ENCODE measurements at regions not wholly inside any gene's neighbourhood (a gene's known extent, or its start where the extent isn't known, plus 50 kb on each side); places are given as distances from the start of the nearest gene placed in this dataset.

DNA sequence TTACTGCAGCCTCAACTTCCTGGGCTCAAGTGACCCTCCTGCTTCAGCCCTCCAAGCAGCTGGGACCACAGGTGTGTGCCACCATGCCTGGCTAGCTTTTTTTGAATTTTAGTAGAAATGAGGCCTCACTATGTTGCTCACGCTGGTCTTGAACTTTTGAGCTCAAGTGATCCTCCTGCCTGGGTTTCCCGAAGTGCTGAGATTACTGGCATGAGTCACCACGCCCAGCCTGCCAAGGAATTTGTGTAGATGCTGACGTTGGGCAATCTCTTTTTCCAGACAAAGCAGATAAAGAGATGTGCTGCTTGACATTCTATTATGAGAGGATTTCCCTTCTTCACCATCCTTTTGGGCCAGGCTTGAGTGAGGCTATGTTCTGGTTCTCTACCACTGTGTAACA, 254.5 kb upstream of the RPS6KA3 start:
- peak; percentile 11 for DNase-seq (ENCODE audit: low spot score)

DNA sequence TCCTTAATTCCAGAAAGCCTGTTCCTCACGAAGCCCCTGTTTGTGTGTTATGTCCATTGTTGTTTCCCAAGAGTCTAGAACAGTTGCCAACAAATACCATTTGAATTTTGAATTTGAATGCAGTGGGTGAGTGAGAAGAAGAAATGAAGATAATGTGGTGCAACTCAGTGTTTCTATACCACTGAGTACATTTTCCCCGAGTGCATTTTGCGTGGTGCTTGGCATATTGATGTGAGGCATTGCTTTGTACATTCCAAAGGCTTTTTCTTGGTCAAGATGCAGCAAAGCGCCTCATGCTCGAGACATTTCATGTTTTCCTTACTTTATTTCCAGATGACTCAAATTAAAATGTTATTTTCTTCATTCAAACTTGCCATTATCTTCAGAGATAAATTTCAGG, 253.1 kb upstream of the RPS6KA3 start:
- no peak for DNase-seq (ENCODE audit: low spot score)

DNA sequence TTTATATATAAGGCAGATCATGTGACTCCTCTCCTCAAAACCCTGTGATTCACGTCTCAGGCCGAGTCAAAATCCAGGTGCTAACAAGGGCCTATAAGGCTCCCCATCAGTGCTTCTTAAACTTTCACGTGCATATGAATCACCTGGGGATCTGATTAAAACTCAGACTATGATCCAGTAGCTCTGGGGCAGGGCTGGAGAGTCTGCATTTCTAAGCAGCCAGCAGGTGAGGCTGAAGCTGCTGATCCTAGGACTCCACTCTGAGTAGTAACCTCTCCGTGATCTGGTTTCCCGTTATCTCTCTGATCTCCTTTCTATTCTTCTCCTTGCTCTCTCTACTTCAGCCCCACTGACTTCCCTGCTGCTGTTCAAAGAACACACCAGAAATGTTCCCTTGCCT, 252.4 kb upstream of the RPS6KA3 start:
- DNase-seq (ENCODE audit: low spot score) = no peak

DNA sequence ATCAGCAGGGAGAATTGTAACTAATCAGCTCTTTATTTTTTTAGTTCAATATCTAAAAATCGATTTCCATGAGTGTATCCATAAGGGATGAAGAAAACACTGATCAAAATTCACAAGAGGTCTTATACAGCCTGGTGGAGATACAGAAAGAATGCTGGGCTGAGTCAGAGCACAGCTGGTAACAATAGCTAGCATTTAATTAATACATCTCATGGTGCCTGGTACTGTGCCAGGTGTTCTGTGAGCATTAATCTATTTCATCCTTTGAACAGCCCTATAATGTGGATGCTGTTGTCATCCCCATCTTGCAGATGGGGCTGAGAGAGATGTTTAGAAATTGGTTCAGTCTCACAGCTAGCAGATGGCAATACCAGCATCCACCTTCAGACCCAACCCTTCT, 250.9 kb upstream of the RPS6KA3 start:
- DNase-seq (ENCODE audit: low spot score) = no peak

DNA sequence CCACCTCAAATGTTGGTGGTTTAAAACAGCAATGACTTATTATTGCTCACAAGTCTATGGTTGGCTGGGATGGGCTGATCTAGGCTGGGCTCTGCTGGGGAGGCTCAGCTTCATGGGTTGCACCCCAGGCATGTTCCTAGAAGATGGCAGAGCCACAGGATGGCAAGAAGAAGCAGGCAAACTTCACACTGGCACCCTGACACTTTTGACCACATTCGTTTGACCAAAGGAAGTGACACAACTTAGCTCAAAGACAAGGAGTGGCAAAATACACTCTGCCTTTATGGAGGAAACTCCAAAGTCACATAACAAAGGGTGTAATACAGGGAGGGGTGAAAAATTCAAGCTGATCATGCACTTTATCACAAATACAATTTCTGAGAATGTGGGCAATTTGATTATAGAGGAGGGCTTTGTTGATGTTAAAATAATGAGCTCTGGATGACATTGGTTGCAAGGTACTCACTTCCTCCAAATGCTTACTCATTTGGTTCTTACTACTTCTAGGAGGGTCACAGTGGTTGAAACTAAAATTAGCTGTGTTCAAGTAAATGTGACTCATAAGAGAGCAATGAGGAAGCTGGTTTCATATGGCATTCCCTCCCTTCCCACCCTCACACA, 249.2 kb upstream of the RPS6KA3 start:
- DNase-seq (ENCODE audit: low spot score) = peak; percentile 68

DNA sequence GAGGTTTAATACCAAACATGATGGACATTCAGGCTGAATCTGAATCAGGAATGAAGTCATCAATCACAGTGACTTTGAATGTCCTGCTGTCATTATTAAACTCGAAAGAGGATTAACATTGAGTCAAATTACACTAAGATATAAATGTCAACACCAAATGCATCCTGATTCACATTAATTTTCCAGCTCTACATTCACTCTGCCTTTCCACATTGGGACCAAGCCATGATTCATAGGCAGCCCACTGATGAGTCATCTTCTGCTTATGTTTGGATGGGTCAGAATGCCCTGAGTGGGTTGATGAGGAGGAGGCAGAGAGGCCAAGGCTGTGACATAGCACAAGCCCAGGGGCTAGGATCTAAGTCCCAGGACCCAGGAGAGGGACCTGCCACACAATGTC, 247.6 kb upstream of the RPS6KA3 start:
- peak; percentile 12 for DNase-seq (ENCODE audit: low spot score)

DNA sequence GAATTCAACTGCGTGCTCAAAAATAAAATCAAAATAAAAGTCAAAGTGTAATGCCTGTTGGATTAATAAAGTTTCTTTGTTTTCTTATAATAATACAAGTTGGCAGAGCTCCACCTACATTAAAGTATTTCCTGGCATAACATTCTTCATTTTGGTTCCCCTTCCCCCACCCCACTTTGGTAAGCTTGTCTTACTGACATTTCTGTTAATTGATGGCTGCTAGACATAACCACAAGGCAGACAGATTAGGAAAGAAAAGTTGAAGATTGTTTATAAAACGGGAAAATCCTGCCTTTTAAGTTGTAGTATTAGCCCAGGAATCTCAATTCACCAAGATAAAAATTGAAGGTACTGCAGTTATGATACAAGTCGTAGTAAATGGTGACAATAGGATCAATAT, 246.5 kb upstream of the RPS6KA3 start:
- DNase-seq (ENCODE audit: low spot score) = no peak

DNA sequence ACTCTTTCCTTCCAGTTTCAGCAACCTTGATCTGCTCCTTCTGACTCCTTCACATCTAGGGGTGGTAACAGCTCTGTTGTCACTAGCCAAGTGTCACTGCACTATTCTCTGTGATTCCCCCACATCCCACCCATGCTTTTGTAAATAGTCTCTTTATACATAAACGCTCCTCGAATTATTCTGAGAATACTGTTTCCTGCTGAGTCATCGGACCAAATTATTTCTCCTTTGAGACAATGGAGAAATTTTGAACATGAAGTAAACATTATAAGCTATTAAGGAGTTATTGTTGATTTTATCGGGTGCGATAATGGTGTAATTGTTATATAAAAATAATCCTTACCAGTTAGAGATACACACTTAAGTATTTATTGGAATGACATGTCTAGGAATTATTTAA, 245.1 kb upstream of the RPS6KA3 start:
- no peak for DNase-seq (ENCODE audit: low spot score)

DNA sequence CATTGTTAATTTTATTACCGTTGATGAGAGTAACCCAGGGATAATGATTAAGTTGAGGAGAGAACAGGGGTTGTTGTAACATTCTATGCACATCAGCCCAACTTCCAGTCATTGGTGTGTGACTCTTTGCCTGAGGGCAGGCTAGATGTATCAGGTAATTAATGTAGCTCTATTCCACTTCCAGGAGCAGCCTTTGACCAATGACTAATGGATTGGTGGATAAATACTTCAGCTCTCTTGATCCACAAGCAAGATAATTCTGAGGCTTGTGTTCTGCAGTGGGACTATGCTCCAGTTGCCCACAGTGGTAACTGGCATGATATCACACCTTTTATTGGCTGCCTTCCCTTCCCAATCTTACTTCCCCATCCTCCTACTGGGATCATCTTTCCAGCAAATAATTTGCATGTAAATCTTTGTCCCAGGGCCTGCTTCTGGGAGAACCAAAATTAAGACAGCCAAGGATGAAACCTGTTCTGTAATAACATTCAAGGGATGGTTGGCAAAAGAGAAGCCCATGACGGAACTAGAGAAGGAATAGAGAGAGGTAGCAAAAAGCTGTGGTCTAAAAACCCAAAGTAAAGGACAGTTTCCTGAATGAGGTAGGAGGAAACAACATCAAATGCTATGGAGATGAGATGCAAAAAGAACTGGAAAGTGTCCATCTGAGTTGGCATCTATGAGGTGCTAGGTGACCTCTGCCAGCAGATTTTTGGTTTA, 241.4 kb upstream of the RPS6KA3 start:
- DNase-seq (ENCODE audit: low spot score) = no peak

DNA sequence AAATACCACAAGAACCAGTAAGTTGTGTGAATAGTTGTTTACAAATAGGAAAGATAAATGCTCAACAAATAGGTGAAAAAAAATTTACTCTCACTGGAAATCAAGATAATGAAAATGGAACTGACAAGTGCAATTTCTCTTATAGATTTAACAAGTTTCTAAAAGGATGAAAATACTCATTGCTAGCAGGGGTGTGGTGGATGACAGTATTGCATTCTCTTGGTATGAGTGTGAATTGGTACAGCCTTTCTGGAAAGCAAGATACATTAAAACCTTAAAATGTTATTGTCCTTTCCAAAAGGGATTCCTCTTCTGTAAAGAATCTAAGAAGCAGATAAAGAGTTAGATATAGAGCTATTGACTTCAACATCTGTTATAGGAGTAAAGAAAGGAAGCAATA, 240.0 kb upstream of the RPS6KA3 start:
- no peak for DNase-seq (ENCODE audit: low spot score)

DNA sequence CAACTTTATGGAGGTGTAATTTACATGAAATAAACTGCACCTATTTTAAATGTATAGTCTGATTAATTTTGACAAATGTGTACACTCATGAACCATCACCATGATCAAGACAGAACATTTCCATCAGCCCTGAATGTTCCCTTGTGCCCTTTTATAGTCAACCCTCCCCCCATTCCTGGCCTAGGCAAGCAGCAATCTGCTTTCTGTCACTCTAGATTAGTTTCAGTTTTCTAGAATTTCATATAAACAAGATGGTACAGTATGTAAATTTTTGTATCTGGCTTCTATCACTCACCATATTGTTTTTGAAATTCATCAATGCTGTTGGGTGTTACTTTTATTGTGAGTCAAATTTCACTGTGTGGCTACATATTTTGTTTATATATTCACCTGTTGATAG, 234.2 kb upstream of the RPS6KA3 start:
- DNase-seq (ENCODE audit: low spot score) = no peak

DNA sequence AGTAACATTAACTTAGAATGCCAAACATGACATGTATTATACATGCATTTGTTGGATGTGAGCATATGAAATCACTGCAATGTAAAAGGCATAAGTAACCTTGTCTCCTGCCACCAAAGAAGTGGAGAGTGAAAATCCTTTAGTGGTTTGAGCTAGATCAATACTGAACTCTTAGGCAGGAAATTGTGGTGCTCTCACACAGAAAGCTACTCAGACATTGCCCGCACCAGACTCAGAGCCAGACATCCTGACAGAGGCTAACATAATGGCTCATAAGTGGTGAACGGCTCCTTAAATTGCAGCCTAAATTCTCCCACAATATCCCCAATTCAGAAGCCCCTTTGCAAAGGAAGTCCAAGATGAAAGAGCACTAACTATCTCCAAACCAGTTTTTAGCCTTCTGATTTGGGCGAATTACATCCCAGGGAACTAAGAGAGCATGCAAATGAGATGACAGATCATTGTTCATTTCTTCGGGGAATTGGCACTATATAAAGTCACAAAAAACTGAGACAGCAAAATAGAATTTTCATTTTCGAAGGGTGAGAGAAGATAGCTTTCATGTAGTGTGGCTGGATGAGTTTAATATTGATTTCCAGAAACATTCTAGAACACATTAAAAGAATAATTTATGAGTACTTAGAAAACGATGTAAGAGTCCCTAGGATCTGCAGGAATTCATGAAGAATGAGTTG, 233.6 kb upstream of the RPS6KA3 start:
- DNase-seq (ENCODE audit: low spot score) = no peak

DNA sequence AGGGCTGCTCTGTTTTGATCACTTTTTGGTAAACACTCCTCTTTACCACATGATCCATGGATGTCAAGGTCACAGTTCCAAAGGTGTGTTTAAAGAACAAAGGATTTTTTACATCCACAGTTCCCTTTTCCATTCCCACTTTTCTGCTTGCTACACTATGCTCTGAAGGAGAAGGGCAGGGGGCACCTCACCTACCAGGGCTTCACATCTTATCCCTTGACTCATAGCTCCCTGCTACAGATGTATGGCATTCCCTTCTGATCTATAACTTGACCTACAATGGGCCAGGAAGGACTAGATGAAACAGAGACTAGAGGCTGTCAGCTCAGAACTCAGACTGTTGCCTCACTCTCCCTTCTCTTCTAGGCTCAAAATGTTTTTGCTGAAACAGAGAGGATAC, 233.1 kb upstream of the RPS6KA3 start:
- no peak for DNase-seq (ENCODE audit: low spot score)

DNA sequence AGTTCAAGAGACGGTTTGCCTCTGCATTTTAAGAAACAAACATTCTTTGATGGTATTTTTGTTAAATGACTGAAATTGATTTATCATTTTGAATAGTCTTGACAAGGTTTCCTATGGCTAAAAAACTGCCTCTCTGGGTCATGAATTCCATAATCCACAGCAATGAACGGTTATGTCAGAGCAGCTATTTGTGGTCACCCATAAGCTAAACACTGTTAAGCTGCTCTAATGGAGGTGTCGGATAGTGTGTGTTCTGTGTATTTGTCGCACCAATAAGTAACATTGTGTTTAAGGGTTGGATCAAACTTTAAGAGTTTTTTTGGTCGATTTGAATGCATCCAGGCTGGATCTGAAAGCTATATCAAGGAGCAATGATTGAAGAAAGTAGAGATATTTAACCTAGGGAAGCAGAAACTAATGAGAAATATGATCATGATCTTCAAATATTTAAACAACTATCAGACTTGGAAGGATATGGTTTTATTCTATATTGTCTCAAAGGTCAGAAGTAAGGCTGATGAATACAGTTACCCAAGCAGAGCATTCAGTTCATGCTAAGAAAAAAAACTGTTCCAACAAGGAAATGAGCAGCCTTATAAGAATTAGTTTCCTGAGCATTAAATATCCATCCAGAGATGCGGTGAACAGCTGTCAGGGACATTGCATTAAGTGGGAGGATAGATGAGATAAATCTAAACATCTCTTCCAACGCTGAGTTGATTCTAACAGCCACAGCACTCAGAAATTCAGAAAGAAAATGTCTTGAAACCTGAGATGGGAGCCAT, 232.3 kb upstream of the RPS6KA3 start:
- no peak for DNase-seq (ENCODE audit: low spot score)

DNA sequence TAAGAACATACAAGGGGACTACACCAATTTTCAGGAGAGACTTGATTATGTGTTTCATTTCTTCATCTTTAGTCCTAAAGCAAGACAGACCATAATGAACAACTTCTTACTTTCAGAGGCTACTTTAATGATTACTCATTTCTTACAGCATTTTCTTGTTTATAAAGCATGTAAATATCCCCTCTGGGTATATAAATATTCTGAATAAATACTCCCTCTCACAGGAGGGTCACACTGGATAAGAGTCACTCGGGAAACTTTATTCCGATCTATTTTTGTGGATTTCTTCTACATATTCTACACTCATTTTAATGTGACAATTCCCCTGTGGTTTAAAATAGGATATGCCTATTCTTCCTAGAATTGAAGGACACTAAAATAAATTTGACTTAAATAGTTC, 228.9 kb upstream of the RPS6KA3 start:
- no peak for DNase-seq (ENCODE audit: low spot score)

DNA sequence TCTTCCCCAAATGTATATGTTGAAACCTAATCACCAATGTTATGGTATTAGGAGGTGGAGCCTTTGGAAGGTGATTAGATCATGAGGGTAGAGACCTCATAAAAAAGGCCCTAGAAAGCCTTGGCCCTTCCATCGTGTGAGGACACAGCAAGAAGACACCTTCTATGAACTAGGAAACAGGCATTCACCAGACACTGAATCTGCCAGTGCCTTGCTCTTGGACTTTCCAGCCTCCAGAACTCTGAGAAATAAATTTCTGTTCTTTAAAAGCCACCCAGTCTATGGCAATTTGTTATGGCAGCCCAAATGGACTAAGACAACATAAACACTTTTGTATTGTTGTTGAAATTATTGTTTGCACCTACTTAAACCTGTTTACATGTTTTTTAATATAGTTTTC, 221.8 kb upstream of the RPS6KA3 start:
- DNase-seq (ENCODE audit: low spot score) = no peak

DNA sequence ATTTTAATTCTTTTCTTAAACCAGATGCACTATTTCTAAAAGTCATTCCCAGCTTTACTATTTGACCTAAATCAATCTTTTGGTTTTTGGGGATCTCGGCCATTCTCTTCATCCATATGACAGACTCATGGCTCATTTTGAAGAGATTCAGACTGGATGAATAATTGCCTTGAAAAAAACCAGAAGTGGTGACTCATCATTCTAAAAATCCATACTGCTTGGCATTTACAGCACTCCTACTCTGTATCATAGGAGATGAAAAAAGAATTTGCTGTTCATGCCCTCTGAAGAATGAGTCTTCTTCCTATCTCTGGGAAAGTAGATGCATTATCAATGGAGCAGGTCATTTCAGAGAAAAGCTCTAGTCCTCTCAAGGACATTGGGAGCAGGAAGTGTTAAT, 220.5 kb upstream of the RPS6KA3 start:
- DNase-seq (ENCODE audit: low spot score) = no peak

DNA sequence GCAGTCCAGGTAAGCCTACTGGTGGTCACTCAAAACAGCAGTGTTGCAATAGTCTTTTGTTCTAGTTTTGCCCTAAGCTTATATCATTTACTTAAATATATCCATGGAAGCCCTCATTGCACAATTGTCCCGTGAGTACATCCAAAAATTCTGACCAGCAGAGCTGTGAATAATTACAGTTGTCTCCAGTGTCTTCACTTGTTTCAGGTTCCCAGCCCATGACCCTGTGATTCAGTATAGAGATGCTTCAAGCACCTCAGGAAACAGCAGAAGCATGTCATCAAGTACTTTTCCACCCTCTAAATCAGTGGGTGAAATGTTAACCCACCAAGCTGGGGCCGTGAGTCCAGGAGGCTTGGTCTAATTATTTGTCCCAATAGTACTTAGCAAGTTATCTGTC, 214.9 kb upstream of the RPS6KA3 start:
- no peak for DNase-seq (ENCODE audit: low spot score)

DNA sequence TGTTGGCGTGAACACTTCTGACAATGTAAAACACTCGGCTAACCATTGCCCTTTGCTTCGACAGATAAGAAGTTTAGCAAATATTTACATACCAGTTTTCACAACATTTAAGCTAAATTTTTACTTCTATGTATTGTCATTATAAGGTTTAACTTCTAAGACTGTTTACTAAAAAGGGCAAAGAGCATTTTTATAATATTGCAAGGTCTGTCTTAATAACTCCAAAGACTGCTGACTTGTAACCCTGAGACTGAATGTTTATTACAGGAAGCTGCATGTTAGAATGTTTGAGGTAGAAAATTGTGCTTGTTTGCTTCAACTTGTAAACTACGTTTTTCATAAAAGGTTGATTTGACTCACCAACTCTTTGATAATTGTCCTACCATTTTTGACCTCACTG, 213.2 kb upstream of the RPS6KA3 start:
- DNase-seq (ENCODE audit: low spot score) = peak; percentile 6

DNA sequence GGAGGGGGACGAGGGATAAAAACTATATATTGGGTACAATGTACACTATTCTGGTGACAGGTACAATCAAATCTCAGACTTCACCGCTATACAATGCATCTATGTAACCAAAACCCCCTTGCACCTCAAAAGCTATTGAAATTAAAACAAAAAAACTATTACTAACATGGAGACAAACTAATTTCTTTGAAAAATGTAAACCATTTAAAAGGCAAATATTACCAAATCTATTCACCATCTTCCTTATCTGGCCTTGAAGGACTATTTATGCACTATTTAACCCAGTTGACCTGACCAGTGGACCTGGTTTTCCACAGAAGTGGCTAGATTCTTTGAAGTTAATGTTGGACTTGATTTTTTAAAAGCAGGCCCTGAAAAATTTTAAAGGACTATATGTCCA, 212.3 kb upstream of the RPS6KA3 start:
- no peak for DNase-seq (ENCODE audit: low spot score)

DNA sequence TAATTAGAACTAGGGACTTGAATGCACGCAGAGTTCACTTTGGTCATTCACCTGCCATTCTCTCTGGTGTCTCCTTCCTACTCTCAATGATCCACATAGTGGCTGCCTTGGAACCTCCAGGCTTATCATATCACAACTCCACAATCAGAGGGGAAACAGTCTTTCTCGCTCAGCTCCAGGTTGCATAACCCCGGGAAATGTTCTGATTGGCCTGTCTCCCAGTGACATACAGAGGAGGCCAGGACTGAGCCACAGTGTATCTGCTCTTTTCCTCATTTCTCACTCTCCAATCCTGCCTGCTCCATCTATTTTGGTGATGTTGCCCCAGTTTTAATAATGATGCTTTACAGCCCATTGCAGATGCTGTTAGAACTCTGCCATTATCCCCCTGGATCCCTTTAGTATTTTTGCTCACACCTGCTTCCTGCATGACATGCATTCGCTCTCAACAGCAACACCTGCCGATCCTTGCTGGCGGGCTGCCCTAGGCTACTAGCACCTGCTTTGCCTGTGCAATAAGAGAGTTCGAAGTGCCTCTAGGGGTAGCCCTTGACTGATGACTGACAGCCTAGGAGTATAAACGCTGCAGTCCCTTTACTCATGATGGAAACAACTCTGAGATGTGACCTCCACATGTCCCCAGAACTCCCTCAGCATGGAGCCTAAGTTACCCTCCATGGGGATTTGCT, 211.3 kb upstream of the RPS6KA3 start:
- DNase-seq (ENCODE audit: low spot score) = no peak

DNA sequence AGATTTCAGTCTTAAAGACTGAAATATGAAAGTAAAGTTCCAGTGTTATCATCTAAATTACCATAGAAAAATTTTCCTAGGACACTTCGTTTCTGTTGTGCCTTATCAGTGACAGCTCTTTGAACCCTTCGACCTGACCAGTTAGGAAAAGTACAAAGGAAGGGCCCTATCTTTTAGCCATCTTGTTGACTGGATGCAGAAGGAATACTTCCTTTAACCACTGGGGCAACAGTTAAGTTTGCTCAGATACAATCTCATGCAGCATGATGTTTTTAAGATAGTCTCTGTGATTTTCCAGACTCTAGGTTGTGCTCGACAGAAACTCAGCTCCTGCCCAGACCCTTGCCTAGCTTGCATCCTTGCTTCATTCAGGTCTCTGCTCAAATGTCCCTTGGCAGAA, 210.5 kb upstream of the RPS6KA3 start:
- no peak for DNase-seq (ENCODE audit: low spot score)

Measured in LoVo (cell line).